Suprapubic skin (tissue), 4 donors: ENCODE measurements at regions not wholly inside any gene's neighbourhood (a gene's known extent, or its start where the extent isn't known, plus 50 kb on each side); places are given as distances from the start of the nearest gene placed in this dataset.

Source experiments
- CTCF ChIP-seq, 2 donors: fragments of 200-600 bp in 1 of 2; fragments of 450-650 bp in 1 of 2; sonication (generic) in 1 of 2; IDR thresholded peaks; one replicate each; pipeline ENCODE4 v1.5.1; 2016 to 2019; ENCODE audit warnings: antibody characterized with exemption in 2 of 2, mild to moderate bottlenecking in 1 of 2, moderate library complexity in 1 of 2
- POLR2A ChIP-seq, 2 donors: fragments of 450-650 bp; IDR thresholded peaks; one replicate each; pipeline ENCODE4 v1.6.1; 2017; ENCODE audit warnings: antibody characterized with exemption in 2 of 2, mild to moderate bottlenecking in 2 of 2, moderate library complexity in 2 of 2
- POLR2AphosphoS5 ChIP-seq, 3 donors: sonication (generic); formaldehyde crosslinking; IDR thresholded peaks; one replicate each; pipeline ENCODE4 v1.6.1; 2017; ENCODE audit warnings: antibody characterized with exemption in 3 of 3

- TF ChIP-seq CTCF (IDR thresholded peaks at IDR 0.05) (no peak), POLR2A (IDR thresholded peaks at IDR 0.05) (no peak), POLR2AphosphoS5 (IDR thresholded peaks at IDR 0.05) (no peak)
These were observed 652.7 kb upstream of the POM121L12 start for GRCh38 chr7:52382731-52383130.
